Large intestine (tissue), 3 donors: ENCODE measurements at regions not wholly inside any gene's neighbourhood (a gene's known extent, or its start where the extent isn't known, plus 50 kb on each side); places are given as distances from the start of the nearest gene placed in this dataset.

ENCODE experiments used
- DNase-seq, 2 donors: peaks; one replicate each; pipeline versions ENCODE4 v3.0.0 to v3.0.0-alpha.2; 2013
- H3K27ac ChIP-seq: one replicate; pipeline ENCODE4 v1.5.1; 2013; ENCODE audit warnings: low read length
- H3K27me3 ChIP-seq: 2 replicates; pipeline ENCODE4 v1.6.1; 2013; ENCODE audit warnings: low read length; ENCODE audit not compliant: control insufficient read depth, insufficient read depth
- H3K36me3 ChIP-seq: 2 replicates; pipeline ENCODE4 v1.6.1; 2013; ENCODE audit warnings: low read length; ENCODE audit not compliant: control insufficient read depth, insufficient read depth
- H3K4me1 ChIP-seq: one replicate; pipeline ENCODE4 v1.6.1; 2013; ENCODE audit warnings: low read length; ENCODE audit not compliant: control insufficient read depth, insufficient read depth
- H3K4me3 ChIP-seq: one replicate; pipeline ENCODE4 v1.5.1; 2013; ENCODE audit warnings: low read length
- H3K9me3 ChIP-seq: one replicate; pipeline ENCODE4 v1.6.1; 2013; ENCODE audit warnings: mild to moderate bottlenecking, low read depth, low read length, moderate library complexity; ENCODE audit not compliant: control insufficient read depth
- WGBS: methylation state at CpG from one replicate; pipeline ENCODE4 v1.1.5; 2013; ENCODE audit warnings: low lambda C conversion rate; ENCODE audit not compliant: insufficient coverage; 5-methylcytosine and 5-hydroxymethylcytosine counted together

DNA sequence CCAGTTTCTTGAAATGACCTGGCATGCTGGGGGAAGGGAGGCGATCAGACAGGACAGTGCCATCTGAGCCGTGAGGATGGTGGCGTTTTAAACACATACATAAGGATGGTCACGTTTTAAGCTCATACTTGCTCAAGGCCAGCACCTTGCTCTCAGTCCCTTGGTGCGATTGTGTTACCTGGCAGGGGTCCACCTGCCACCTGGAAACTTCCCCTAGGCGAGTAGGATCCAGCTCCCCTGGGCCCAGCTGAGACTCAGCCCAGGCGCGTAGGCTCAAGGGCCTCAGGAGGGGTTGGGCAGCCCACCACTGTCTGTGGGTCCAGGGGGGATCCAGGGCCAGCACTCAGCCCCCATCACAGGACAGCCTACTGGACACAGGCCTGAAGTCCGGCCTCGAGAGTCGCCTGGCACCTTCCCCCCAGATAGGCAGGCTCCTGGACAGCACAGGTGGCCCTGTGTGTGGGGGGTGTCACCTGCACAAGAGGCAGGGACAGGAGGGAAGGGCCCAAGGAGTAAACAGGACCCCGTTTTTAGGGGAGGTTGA is 185.8 kb downstream of the BRD1 start:
- Histone ChIP-seq H3K9me3 (no peaks in the 10 kb centered on the region), H3K27me3 (no peaks in the 10 kb centered on the region), H3K4me1 (no peaks in the 10 kb centered on the region), H3K36me3 (no peaks in the 10 kb centered on the region), H3K4me3 (no peak overlapping the region), H3K27ac (no peak overlapping the region)
- WGBS, result no CpG with 5 or more reads among the region's 12 CpGs
- no peak for DNase-seq

DNA sequence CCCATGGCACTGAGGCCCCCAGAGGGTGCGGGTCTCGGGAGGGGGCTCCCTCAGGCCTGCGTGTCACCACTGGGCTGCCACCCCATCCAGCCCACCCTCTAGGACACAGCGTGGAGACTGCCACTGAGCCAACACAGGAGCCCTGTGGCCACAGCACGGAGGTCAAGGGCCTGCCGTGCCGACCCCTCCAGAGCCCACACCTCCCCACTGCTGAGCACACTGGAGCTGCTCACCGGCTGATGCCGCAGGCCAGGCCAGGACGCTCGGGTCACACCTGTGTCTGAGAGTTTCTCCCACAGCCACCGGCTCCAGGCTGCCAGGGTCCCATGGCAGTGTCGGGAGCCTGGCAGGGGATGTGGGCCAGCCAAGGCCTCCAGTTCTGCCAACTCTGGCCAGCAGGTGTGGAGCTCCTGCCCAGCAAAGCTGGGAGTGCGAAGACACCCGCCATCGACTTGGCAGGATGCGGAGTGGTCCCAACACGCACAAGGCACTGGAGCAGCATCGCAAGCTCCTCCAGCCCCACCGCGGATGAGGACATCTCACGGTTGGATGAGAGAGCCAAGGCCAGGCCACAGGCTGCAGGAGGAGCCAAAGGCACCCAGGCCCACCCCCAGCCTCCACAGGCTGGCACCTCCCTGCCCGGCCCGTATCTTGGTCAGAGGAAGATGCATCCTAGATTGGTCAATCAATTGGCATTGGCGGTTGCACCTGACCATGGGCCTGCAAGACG is 187.1 kb downstream of the BRD1 start:
- no peaks in the 10 kb centered on the region for H3K9me3 ChIP-seq
- no peaks in the 10 kb centered on the region for H3K4me1 ChIP-seq
- WGBS, result no CpG with 5 or more reads among the region's 26 CpGs
- no peaks in the 10 kb centered on the region for H3K36me3 ChIP-seq
- no peak overlapping the region for H3K27ac ChIP-seq
- H3K4me3 ChIP-seq, result no peak overlapping the region
- DNase-seq, result no peak
- H3K27me3 ChIP-seq, result no peaks in the 10 kb centered on the region

DNA sequence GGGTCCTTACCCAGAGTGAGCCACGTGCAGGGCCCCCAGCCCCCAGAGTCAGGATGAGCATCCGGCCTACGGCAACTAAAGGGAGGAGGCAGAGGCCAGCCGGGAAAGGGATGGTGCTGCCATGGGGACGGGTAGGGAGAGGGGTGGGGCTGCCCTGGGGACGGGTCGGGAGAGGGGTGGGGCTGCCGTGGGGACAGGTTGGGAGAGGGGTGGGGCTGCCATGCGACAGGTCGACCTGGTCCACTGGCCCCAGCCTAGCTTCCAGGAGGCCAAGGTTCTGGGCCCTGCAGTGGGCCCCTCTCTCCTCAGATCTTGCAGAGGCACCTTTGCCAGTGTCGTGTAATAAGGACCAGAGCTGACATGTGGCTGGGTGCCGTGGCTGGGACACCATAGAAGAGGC is 187.7 kb downstream of the BRD1 start:
- H3K4me1 ChIP-seq, result no peaks in the 10 kb centered on the region
- no peak overlapping the region for H3K27ac ChIP-seq
- H3K27me3 ChIP-seq, result no peaks in the 10 kb centered on the region
- no peaks in the 10 kb centered on the region for H3K36me3 ChIP-seq
- no peak for DNase-seq
- H3K4me3 ChIP-seq, result no peak overlapping the region
- WGBS, result no CpG with 5 or more reads among the region's 12 CpGs
- no peaks in the 10 kb centered on the region for H3K9me3 ChIP-seq

DNA sequence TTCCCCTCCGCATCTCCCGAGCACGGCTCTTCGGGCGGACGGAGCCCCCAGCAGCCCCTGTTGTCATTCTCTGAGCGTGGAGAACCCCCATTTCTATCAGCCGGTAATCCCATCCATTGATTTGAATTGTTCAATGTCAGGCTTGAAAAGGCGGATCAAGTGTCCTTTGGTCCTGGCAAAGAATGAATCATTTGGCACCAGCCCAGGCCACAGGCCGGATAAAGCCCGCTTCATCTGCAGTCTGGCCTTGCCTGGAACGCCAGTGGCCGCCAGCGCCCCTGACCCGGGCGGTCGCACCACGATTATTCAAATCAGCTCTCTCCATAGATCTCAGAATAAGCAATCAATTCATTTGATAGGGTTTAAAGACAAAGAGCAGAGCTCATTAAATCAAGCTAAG is 188.9 kb downstream of the BRD1 start:
- Histone ChIP-seq H3K27ac (no peak overlapping the region), H3K36me3 (no peaks in the 10 kb centered on the region), H3K9me3 (no peaks in the 10 kb centered on the region), H3K4me3 (no peak overlapping the region), H3K27me3 (no peaks in the 10 kb centered on the region), H3K4me1 (no peaks in the 10 kb centered on the region)
- no peak for DNase-seq
- WGBS, result no CpG with 5 or more reads among the region's 18 CpGs

DNA sequence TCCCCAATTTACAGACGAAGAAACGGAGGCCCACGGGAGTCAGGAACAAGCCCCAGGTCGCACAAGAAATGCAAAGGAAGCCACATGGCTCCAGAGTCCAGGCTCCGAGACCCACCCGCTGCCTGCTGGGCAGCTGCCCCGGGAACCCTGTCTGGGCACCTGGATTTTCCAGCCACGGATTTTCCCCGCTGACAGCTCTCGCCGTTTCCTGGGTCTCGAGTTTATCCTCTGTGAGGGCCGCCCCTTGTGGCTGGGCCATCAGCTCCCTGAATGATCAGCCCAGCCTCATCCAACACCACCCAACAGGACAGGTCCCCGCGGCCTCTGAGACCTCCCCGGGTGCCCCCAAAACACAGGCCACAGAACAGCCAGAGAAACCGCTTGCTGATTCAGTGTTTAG is 189.7 kb downstream of the BRD1 start:
- Histone ChIP-seq H3K9me3 (no peaks in the 10 kb centered on the region), H3K4me3 (no peak overlapping the region), H3K4me1 (no peaks in the 10 kb centered on the region), H3K36me3 (no peaks in the 10 kb centered on the region), H3K27me3 (no peaks in the 10 kb centered on the region), H3K27ac (no peak overlapping the region)
- no CpG with 5 or more reads among the region's 17 CpGs for WGBS
- DNase-seq, result no peak

DNA sequence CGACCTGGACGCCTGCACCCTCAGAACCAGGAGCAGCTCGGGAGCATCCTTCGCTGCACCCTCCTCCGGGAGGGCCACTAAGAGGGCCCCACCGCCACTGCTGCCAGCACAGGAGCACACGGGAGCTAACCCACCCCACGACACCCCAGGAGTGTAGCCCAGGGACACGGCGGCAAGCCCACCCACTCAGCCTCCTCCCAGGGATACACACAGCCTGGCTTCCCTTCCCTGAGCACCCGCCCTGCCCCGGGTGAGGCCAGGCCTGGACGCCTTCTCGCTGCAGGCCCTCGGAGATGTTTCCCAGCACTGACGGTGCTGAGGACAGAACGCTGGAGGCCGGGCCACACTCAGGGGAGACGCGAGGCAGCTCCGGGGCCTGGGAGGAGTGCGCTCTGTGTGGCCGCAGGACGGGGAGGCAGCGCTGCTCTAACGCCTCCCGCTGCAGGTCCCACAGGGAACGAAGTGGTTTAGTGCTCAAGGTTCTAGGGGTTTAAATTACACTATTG is 190.4 kb downstream of the BRD1 start:
- no peak overlapping the region for H3K4me3 ChIP-seq
- H3K36me3 ChIP-seq, result no peaks in the 10 kb centered on the region
- DNase-seq, result no peak
- no peaks in the 10 kb centered on the region for H3K27me3 ChIP-seq
- 60% methylated on average over 1 of the region's 28 CpGs for WGBS
- H3K27ac ChIP-seq, result no peak overlapping the region
- no peaks in the 10 kb centered on the region for H3K4me1 ChIP-seq
- no peaks in the 10 kb centered on the region for H3K9me3 ChIP-seq

DNA sequence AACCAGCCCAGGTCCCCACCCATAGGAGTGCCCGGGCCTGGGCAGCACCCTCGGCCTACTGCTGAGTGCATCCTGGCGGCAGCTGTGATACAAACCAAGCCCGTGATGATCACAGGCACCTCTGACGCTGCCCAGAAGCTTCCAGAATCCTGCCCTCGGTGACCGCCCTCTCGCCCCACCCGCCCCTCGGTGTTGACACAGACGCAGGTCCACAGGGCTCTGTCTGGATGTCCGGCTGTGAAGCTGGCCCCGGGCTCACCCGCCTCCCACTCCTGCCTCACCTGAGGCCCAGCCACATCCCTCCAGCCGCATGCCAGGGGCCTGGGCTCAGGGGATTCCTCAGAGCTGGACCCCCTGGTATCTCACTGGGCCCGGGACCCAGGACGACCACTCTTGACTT is 191.0 kb downstream of the BRD1 start:
- WGBS, result no CpG with 5 or more reads among the region's 17 CpGs
- Histone ChIP-seq H3K4me1 (no peaks in the 10 kb centered on the region), H3K27me3 (no peaks in the 10 kb centered on the region), H3K9me3 (no peaks in the 10 kb centered on the region), H3K36me3 (no peaks in the 10 kb centered on the region), H3K27ac (no peak overlapping the region), H3K4me3 (no peak overlapping the region)
- DNase-seq, result no peak

DNA sequence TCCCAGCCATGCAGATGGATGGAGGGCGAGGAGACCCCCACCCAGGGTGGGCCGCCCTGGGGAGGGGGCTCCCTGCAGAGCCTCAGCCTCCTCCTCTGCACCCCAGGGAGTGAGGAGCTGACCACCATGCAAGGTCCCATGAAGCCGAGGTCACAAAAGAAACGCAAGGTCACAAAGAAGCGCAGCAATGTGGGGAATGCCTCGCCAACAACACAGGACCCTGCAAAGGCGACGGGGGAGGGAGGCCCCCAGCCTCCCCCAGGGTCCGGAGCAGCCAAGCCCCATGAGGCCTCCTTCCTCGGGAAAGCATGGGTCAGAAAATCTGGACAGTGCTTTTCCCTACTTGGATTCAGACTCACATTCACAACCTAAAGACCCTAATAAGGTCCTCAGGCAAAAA is 191.5 kb downstream of the BRD1 start:
- H3K27ac ChIP-seq, result no peak overlapping the region
- no peaks in the 10 kb centered on the region for H3K36me3 ChIP-seq
- no peaks in the 10 kb centered on the region for H3K4me1 ChIP-seq
- H3K9me3 ChIP-seq, result no peaks in the 10 kb centered on the region
- no peak for DNase-seq
- H3K4me3 ChIP-seq, result no peak overlapping the region
- no CpG with 5 or more reads among the region's 10 CpGs for whole genome bisulfite sequencing
- H3K27me3 ChIP-seq, result no peaks in the 10 kb centered on the region

DNA sequence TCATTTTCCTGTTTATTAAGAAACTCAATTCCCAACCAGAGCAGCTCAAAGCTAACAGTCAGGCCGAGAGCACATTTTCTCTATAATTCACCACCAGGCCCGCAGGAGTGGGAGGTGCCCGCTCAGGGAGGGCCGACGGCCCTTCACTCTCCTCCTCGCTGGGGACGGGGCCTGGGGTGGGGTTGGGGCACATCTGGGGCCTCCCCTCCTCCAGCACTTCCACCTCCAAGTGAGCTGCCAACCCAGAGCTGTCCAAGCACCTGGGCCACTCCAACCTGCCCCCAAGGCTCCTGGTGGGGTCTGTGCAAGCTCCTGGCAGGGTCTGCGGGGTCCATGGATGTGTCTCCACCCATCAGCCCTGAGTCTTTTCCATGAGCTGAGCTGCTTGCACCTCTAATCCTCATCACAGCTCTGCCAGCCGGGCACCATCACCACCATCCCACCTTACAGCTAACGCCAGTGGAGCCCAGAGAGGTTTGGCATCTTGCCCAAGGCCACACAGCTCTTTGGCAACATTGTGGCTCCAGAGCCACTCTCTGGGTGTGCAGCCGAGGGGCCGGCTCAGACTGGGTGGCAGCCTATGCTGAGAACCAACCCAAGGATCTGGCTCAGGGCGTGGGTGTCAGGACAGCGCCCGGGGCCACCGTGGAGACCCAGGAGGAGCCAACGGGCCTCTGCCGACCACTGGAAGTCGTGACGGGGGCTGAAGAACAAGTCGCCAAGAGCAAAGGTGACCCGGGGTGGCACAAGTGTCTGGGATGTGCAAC is 193.5 kb downstream of the BRD1 start:
- WGBS, result 94% methylated on average over 6 of the region's 22 CpGs
- no peak overlapping the region for H3K27ac ChIP-seq
- no peaks in the 10 kb centered on the region for H3K9me3 ChIP-seq
- H3K27me3 ChIP-seq, result no peaks in the 10 kb centered on the region
- H3K36me3 ChIP-seq, result no peaks in the 10 kb centered on the region
- H3K4me1 ChIP-seq, result no peaks in the 10 kb centered on the region
- no peak for DNase-seq
- no peak overlapping the region for H3K4me3 ChIP-seq

DNA sequence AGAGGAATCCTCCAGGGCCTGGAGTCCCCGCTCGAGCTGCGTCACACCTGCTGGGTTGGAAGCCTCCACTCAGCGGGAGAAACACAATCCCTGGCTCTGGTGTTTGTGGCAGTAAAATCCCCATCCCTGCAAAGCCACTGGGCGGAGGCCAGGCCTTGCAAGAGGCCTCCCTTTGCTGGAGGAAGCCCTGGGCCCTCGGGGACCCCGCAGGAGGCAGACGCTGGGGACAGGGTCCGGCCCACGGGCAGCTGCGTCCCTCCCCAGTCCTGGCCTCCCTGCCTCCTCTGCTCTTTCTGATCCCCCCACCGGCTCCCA is 194.7 kb downstream of the BRD1 start:
- no CpG with 5 or more reads among the region's 12 CpGs for WGBS
- H3K9me3 ChIP-seq, result no peaks in the 10 kb centered on the region
- H3K4me1 ChIP-seq, result no peaks in the 10 kb centered on the region
- no peak overlapping the region for H3K4me3 ChIP-seq
- H3K36me3 ChIP-seq, result no peaks in the 10 kb centered on the region
- no peaks in the 10 kb centered on the region for H3K27me3 ChIP-seq
- H3K27ac ChIP-seq, result no peak overlapping the region
- no peak for DNase-seq
